Hepatocyte (in vitro differentiated cells): ENCODE measurements at regions not wholly inside any gene's neighbourhood (a gene's known extent, or its start where the extent isn't known, plus 50 kb on each side); places are given as distances from the start of the nearest gene placed in this dataset.

ENCODE experiments used
- EZH2 ChIP-seq: fragments of 200-600 bp; sonication (generic); IDR thresholded peaks from 2 replicates; pipeline ENCODE4 v1.6.1; 2016; ENCODE audit warnings: antibody characterized with exemption, mild to moderate bottlenecking, borderline replicate concordance
- EZH2phosphoT487 ChIP-seq: fragments of 200-600 bp; sonication (generic); IDR thresholded peaks from one replicate; pipeline ENCODE4 v1.6.1; 2018; ENCODE audit warnings: antibody characterized with exemption, mild to moderate bottlenecking, low read depth, moderate library complexity; ENCODE audit not compliant: unreplicated experiment, severe bottlenecking

- no peak for TF ChIP-seq EZH2
- TF ChIP-seq EZH2phosphoT487: no peak
These were observed 82.9 kb upstream of the HGF start for GRCh38 chr7:81852701-81853100.
